Cardiac fibroblast (primary cell): ENCODE measurements at regions not wholly inside any gene's neighbourhood (a gene's known extent, or its start where the extent isn't known, plus 50 kb on each side); places are given as distances from the start of the nearest gene placed in this dataset.

Experiments
- DNase-seq, 2 donors: peaks; one replicate each; pipeline versions ENCODE4 v3.0.0 to v3.0.0-alpha.2; 2010; ENCODE audit warnings: low read depth in 2 of 2
- H3K4me3 ChIP-seq, 2 donors: replicated peaks in 1 of 2; 1 replicate in 1 of 2; 2 replicates in 1 of 2; pipeline ENCODE4 v1.5.1; 2011; ENCODE audit warnings: low read depth in 2 of 2, low read length in 2 of 2, mild to moderate bottlenecking in 2 of 2, moderate library complexity in 1 of 2
- TF ChIP-seq, protein P1 (sequence below): IDR thresholded peaks from one replicate; pipeline ENCODE4 v1.5.1; 2011; ENCODE audit warnings: low read depth, mild to moderate bottlenecking, low read length, inconsistent platforms

GRCh38 chr18:75127143-75128021 lies 81.6 kb downstream of the PTGR3 start:
- no peak for DNase-seq
- TF ChIP-seq, protein P1, sequence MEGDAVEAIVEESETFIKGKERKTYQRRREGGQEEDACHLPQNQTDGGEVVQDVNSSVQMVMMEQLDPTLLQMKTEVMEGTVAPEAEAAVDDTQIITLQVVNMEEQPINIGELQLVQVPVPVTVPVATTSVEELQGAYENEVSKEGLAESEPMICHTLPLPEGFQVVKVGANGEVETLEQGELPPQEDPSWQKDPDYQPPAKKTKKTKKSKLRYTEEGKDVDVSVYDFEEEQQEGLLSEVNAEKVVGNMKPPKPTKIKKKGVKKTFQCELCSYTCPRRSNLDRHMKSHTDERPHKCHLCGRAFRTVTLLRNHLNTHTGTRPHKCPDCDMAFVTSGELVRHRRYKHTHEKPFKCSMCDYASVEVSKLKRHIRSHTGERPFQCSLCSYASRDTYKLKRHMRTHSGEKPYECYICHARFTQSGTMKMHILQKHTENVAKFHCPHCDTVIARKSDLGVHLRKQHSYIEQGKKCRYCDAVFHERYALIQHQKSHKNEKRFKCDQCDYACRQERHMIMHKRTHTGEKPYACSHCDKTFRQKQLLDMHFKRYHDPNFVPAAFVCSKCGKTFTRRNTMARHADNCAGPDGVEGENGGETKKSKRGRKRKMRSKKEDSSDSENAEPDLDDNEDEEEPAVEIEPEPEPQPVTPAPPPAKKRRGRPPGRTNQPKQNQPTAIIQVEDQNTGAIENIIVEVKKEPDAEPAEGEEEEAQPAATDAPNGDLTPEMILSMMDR: no peak
- no peak overlapping the region for H3K4me3 ChIP-seq

DNA sequence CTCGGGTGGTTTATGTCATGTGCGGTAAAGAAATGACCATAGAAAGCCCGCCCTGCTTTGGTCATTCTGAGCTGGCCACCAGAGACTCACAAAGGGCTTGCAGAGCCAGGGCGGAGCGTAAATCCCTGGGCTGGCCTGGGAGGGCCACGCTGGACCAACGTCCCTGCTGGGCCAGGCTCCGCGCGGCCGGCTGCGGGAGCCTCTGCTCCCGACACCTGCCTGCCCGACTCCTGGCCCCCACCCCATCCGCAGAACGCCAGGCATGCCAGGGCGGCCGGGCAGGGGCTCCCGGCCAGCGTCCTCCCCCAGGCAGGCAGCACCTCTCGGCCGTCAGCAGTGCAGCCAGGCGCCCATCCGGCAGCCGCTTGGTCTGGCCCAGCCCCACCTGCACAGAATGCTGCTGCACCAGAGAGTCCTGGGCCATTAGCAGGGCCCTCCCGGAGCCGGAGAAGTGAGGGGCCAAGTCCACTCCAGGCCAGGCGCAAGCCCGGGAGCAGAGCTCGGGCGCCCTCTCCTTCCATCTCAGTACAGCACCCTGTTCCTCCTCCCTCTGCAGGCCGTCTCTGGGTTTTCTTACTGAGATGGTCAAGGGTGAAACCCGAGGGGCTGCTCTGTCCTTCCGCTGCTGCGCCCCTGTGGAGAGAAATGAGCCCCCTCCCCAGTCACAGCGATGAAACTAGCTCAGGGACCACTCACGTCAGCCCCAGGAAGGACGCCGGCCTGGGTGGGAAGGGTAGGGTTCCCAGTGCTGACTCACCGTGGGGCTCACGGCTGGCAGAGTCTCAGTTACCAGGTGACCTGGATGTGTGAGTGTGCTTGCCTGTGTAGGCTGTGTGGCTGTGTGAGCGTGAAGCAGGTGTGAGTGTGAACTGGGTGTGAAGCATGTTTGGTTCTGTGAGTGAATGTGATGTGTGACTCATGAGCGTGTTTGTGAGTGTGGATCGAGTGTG lies 83.3 kb downstream of the PTGR3 start:
- peak overlapping the region in 1 of 2 donors; percentile 28 for H3K4me3 ChIP-seq
- DNase-seq: peak in 1 of 2 donors; percentile 5
- TF ChIP-seq, protein P1: no peak

DNA sequence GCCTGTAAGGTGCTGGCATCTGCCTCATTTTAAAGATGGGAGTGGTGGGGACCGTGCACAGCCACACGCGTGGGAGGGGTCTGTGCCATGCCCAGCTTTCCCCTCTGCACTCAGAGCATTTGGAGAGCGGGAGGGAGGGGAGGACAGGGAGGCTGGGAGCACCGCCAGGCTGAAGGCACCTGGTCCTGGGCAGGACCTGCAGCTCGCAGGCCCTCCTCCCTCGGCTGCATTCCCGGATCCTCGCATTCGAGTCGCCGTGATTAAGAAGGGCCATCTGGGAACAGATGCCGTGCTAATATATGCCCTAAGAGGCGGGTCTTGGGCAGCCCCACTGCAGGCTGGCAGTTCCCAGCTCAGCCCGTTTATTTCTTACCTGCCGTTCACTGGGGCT lies 84.0 kb downstream of the PTGR3 start:
- TF ChIP-seq, protein P1: no peak
- no peak for DNase-seq
- peak overlapping the region in 1 of 2 donors; percentile 28 for H3K4me3 ChIP-seq

DNA sequence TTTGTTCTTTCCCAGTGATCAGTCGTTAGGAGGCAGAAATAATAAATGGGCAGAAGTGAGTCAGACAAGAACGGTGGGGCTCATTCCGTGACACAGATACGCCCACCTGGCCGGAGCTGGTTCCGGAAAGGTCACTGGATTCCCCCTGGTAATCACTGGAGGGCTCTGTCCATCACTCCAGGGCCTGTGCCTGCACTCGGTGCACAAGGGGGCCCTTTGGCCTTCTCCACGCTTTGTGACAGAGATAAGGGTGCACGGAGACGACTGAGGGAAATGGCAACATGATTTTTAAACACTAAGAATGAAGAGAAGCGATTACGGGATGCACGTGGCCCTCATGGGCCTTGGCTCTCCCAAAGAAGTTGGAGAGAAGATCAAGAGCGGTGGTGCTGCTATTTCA lies 84.4 kb downstream of the PTGR3 start:
- TF ChIP-seq, protein P1: no peak
- no peak for DNase-seq
- no peak overlapping the region for H3K4me3 ChIP-seq

- no peak overlapping the region for H3K4me3 ChIP-seq
- DNase-seq: no peak
- TF ChIP-seq, protein P1: no peak
These were observed 85.8 kb downstream of the PTGR3 start for GRCh38 chr18:75123113-75123512.

DNA sequence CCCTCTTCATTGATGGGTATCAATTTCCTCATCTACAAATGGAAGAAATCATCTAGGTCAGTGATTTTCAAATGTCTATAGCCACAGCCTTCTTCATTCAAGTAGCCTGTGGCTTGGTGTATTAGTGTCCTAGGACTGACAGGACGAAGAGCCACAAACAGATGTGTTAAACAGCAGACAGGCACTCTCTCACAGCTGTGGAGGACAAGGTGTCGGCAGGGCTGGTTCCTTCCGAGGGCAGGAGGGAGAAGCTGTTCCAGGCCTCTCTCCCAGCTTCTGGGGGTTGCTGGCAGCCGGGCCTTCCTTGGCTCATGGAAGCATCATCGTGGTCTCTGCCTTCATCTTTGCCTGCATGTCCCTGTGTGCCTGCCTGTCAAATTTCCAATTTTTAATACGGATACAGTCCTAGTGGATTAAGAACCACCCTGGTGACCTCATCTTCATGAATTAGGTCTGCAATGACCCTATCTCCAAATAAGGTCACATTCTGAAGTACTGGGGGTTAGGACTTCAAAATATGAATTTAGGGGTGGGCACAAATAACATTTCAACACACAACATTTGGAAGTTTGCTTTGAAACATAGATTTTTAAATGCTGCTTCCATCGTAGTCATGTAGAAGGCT lies 86.5 kb downstream of the PTGR3 start:
- TF ChIP-seq, protein P1: no peak
- DNase-seq: no peak
- no peak overlapping the region for H3K4me3 ChIP-seq
